GM23338 (cell line): ENCODE measurements at regions not wholly inside any gene's neighbourhood (a gene's known extent, or its start where the extent isn't known, plus 50 kb on each side); places are given as distances from the start of the nearest gene placed in this dataset.

Experiments
- ATAC-seq: fragments of 200-7000 bp; cut with Tn5 transposase; 3 replicates; pipeline ENCODE4 v1.9.1; 2020
- DNase-seq: peaks from one replicate; pipeline ENCODE4 v3.0.0-alpha.2; 2015; ENCODE audit warnings: low spot score
- H2AFZ ChIP-seq: fragments of 200-600 bp; sonication (generic); 2 replicates; pipeline ENCODE4 v1.8.0; 2016; ENCODE audit warnings: antibody characterized with exemption, mild to moderate bottlenecking, moderate library complexity
- H3F3A ChIP-seq: fragments of 200-600 bp; sonication (generic); replicated peaks from 2 replicates; pipeline ENCODE4 v1.8.0; 2017; ENCODE audit warnings: antibody characterized with exemption, mixed run types, low read depth
- H3K27ac ChIP-seq: fragments of 200-600 bp; sonication (generic); 2 replicates; pipeline ENCODE4 v1.6.1; 2016; ENCODE audit warnings: low read depth
- H3K27me3 ChIP-seq: fragments of 200-600 bp; sonication (generic); 2 replicates; pipeline ENCODE4 v1.8.0; 2016; ENCODE audit warnings: mild to moderate bottlenecking, mixed run types, moderate library complexity; ENCODE audit not compliant: insufficient read depth
- H3K36me3 ChIP-seq: fragments of 200-600 bp; sonication (generic); 2 replicates; pipeline ENCODE4 v1.8.0; 2016; ENCODE audit warnings: mild to moderate bottlenecking; ENCODE audit not compliant: insufficient read depth
- H3K4me1 ChIP-seq: fragments of 200-600 bp; sonication (generic); 2 replicates; pipeline ENCODE4 v1.8.0; 2016; ENCODE audit warnings: mild to moderate bottlenecking, moderate library complexity; ENCODE audit not compliant: insufficient read depth
- H3K4me2 ChIP-seq: fragments of 200-600 bp; sonication (generic); 2 replicates; pipeline ENCODE4 v1.7.1; 2017; ENCODE audit warnings: mixed run types
- H3K4me3 ChIP-seq: fragments of 200-600 bp; sonication (generic); 2 replicates; pipeline ENCODE4 v1.6.1; 2016; ENCODE audit warnings: mixed run types
- H3K79me2 ChIP-seq: fragments of 200-600 bp; sonication (generic); replicated peaks from 2 replicates; pipeline ENCODE4 v1.8.0; 2017; ENCODE audit warnings: mild to moderate bottlenecking; ENCODE audit not compliant: insufficient read depth
- H3K9me2 ChIP-seq: fragments of 200-600 bp; sonication (generic); 2 replicates; pipeline ENCODE4 v1.8.0; 2017; ENCODE audit not compliant: insufficient read depth
- H4K20me1 ChIP-seq: fragments of 200-600 bp; sonication (generic); replicated peaks from 2 replicates; pipeline ENCODE4 v1.8.0; 2017; ENCODE audit warnings: mild to moderate bottlenecking; ENCODE audit not compliant: insufficient read depth
- H3K27ac Mint-ChIP-seq: 2 replicates; pipeline ENCODE4 v1.8.0; 2020; ENCODE audit warnings: inconsistent platforms, mild to moderate bottlenecking, moderate library complexity, mixed read lengths
- H3K27me3 Mint-ChIP-seq: 3 replicates; pipeline ENCODE4 v1.8.0; 2022; ENCODE audit warnings: low read depth, mild to moderate bottlenecking, moderate library complexity, mixed read lengths, inconsistent platforms; ENCODE audit not compliant: insufficient read depth, poor library complexity
- H3K36me3 Mint-ChIP-seq: 3 replicates; pipeline ENCODE4 v1.8.0; 2021; ENCODE audit warnings: low read depth, mild to moderate bottlenecking, inconsistent platforms, moderate library complexity, mixed read lengths
- H3K4me1 Mint-ChIP-seq: 3 replicates; pipeline ENCODE4 v1.8.0; 2020; ENCODE audit warnings: mild to moderate bottlenecking, inconsistent platforms, mixed read lengths
- H3K4me3 Mint-ChIP-seq: 3 replicates; pipeline ENCODE4 v1.8.0; 2021; ENCODE audit warnings: moderate library complexity, mild to moderate bottlenecking, inconsistent platforms, mixed read lengths
- H3K9me3 Mint-ChIP-seq: 3 replicates; pipeline ENCODE4 v1.8.0; 2020; ENCODE audit warnings: moderate library complexity, mild to moderate bottlenecking, inconsistent platforms, mixed read lengths
- POLR2AphosphoS5 ChIP-seq: IDR thresholded peaks from 2 replicates; pipeline ENCODE4 v1.6.1; 2016; ENCODE audit warnings: antibody characterized with exemption, low read depth
- ZNF331 ChIP-seq: fragments of 250-450 bp; sonication (Bioruptor Pico); IDR thresholded peaks from 2 replicates; pipeline ENCODE4 v1.5.0; 2020; ENCODE audit warnings: low read depth, mild to moderate bottlenecking, moderate library complexity
- TF ChIP-seq, protein P1 (sequence below): fragments of 250-450 bp; sonication (Bioruptor Pico); IDR thresholded peaks from 2 replicates; pipeline ENCODE4 v1.5.0; 2020; ENCODE audit warnings: mild to moderate bottlenecking, moderate library complexity
- TF ChIP-seq, protein P2 (sequence below): IDR thresholded peaks from one replicate; pipeline ENCODE4 v1.6.1; 2018; ENCODE audit warnings: antibody characterized with exemption; ENCODE audit not compliant: unreplicated experiment

DNA sequence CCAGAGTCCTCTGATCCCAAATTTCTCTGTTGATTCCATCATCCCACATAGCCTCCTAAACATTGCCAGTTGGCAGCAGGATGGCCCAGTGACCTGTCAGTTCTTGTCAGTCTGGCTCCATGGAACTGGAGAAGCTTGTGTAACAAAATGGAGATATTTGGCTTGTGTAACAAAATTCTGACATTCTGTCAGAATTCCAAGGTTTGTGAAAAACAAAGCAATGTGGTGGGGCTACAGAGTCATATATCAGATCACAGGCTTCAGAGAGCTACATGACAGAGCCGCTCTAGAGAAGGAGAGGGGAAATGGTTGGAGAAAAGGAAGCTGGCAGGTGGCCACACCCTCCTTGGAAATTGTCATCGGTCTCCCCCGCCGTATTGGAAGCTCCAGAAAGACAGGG, 75.4 kb upstream of the MAN2A1 start:
- Histone ChIP-seq H3K27me3 (no peaks in the 10 kb centered on the region), H2AFZ (no peak overlapping the region), H3K79me2 (no peaks in the 10 kb centered on the region), H3K9me2 (0 out of 2 replicates have a peak, but pooled peaks cover 10% of the 10 kb centered on the region), H3K4me1 (no peaks in the 10 kb centered on the region), H3K36me3 (no peaks in the 10 kb centered on the region), H4K20me1 (no peaks in the 10 kb centered on the region), H3K4me3 (no peak overlapping the region), H3K4me2 (no peak overlapping the region), H3F3A (no peaks in the 10 kb centered on the region), H3K27ac (no peak overlapping the region)
- no peak for ATAC-seq
- H3K9me3 Mint-ChIP-seq = no peaks in the 10 kb centered on the region
- H3K27me3 Mint-ChIP-seq = no peaks in the 10 kb centered on the region
- H3K27ac Mint-ChIP-seq = no peak overlapping the region
- no peaks in the 10 kb centered on the region for H3K4me1 Mint-ChIP-seq
- no peak for DNase-seq
- H3K36me3 Mint-ChIP-seq = no peaks in the 10 kb centered on the region
- no peak for TF ChIP-seq POLR2AphosphoS5
- TF ChIP-seq, protein P1, sequence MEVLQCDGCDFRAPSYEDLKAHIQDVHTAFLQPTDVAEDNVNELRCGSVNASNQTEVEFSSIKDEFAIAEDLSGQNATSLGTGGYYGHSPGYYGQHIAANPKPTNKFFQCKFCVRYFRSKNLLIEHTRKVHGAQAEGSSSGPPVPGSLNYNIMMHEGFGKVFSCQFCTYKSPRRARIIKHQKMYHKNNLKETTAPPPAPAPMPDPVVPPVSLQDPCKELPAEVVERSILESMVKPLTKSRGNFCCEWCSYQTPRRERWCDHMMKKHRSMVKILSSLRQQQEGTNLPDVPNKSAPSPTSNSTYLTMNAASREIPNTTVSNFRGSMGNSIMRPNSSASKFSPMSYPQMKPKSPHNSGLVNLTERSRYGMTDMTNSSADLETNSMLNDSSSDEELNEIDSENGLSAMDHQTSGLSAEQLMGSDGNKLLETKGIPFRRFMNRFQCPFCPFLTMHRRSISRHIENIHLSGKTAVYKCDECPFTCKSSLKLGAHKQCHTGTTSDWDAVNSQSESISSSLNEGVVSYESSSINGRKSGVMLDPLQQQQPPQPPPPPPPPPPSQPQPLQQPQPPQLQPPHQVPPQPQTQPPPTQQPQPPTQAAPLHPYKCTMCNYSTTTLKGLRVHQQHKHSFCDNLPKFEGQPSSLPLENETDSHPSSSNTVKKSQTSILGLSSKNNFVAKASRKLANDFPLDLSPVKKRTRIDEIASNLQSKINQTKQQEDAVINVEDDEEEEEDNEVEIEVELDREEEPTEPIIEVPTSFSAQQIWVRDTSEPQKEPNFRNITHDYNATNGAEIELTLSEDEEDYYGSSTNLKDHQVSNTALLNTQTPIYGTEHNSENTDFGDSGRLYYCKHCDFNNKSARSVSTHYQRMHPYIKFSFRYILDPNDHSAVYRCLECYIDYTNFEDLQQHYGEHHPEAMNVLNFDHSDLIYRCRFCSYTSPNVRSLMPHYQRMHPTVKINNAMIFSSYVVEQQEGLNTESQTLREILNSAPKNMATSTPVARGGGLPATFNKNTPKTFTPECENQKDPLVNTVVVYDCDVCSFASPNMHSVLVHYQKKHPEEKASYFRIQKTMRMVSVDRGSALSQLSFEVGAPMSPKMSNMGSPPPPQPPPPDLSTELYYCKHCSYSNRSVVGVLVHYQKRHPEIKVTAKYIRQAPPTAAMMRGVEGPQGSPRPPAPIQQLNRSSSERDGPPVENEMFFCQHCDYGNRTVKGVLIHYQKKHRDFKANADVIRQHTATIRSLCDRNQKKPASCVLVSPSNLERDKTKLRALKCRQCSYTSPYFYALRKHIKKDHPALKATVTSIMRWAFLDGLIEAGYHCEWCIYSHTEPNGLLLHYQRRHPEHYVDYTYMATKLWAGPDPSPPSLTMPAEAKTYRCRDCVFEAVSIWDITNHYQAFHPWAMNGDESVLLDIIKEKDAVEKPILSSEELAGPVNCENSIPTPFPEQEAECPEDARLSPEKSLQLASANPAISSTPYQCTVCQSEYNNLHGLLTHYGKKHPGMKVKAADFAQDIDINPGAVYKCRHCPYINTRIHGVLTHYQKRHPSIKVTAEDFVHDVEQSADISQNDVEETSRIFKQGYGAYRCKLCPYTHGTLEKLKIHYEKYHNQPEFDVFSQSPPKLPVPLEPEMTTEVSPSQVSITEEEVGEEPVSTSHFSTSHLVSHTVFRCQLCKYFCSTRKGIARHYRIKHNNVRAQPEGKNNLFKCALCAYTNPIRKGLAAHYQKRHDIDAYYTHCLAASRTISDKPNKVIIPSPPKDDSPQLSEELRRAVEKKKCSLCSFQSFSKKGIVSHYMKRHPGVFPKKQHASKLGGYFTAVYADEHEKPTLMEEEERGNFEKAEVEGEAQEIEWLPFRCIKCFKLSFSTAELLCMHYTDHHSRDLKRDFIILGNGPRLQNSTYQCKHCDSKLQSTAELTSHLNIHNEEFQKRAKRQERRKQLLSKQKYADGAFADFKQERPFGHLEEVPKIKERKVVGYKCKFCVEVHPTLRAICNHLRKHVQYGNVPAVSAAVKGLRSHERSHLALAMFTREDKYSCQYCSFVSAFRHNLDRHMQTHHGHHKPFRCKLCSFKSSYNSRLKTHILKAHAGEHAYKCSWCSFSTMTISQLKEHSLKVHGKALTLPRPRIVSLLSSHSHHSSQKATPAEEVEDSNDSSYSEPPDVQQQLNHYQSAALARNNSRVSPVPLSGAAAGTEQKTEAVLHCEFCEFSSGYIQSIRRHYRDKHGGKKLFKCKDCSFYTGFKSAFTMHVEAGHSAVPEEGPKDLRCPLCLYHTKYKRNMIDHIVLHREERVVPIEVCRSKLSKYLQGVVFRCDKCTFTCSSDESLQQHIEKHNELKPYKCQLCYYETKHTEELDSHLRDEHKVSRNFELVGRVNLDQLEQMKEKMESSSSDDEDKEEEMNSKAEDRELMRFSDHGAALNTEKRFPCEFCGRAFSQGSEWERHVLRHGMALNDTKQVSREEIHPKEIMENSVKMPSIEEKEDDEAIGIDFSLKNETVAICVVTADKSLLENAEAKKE = no peak
- TF ChIP-seq, protein P2, sequence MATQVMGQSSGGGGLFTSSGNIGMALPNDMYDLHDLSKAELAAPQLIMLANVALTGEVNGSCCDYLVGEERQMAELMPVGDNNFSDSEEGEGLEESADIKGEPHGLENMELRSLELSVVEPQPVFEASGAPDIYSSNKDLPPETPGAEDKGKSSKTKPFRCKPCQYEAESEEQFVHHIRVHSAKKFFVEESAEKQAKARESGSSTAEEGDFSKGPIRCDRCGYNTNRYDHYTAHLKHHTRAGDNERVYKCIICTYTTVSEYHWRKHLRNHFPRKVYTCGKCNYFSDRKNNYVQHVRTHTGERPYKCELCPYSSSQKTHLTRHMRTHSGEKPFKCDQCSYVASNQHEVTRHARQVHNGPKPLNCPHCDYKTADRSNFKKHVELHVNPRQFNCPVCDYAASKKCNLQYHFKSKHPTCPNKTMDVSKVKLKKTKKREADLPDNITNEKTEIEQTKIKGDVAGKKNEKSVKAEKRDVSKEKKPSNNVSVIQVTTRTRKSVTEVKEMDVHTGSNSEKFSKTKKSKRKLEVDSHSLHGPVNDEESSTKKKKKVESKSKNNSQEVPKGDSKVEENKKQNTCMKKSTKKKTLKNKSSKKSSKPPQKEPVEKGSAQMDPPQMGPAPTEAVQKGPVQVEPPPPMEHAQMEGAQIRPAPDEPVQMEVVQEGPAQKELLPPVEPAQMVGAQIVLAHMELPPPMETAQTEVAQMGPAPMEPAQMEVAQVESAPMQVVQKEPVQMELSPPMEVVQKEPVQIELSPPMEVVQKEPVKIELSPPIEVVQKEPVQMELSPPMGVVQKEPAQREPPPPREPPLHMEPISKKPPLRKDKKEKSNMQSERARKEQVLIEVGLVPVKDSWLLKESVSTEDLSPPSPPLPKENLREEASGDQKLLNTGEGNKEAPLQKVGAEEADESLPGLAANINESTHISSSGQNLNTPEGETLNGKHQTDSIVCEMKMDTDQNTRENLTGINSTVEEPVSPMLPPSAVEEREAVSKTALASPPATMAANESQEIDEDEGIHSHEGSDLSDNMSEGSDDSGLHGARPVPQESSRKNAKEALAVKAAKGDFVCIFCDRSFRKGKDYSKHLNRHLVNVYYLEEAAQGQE = no peak
- TF ChIP-seq ZNF331 (CRISPR knock-in tag) = no peak
- no peak overlapping the region for H3K4me3 Mint-ChIP-seq
